HepG2 (cell line): ENCODE measurements at regions not wholly inside any gene's neighbourhood (a gene's known extent, or its start where the extent isn't known, plus 50 kb on each side); places are given as distances from the start of the nearest gene placed in this dataset.

ENCODE experiments used
- ATAD3A ChIP-seq: sonication (generic); formaldehyde crosslinking; IDR thresholded peaks from 2 replicates; pipeline ENCODE4 v1.4.0; 2020; ENCODE audit warnings: missing genetic modification reagents
- GABPA ChIP-seq, 2 experiments: IDR thresholded peaks; 2 replicates each; pipeline ENCODE4 v1.6.1; 2011 to 2016; ENCODE audit warnings: low read depth in 2 of 2, low read length in 1 of 2, missing biosample characterization in 1 of 2, missing genetic modification characterization in 1 of 2
- HDAC6 ChIP-seq: fragments of 200-600 bp; sonication (generic); IDR thresholded peaks from 2 replicates; pipeline ENCODE4 v1.7.0; 2017; ENCODE audit warnings: mild to moderate bottlenecking, antibody characterized with exemption, low read length, low read depth
- HNF4G ChIP-seq, 2 experiments: sonication (generic) in 1 of 2; formaldehyde crosslinking in 1 of 2; IDR thresholded peaks; 2 replicates each; pipeline versions ENCODE4 v1.4.0 to v1.6.1; 2011 to 2020; ENCODE audit warnings: borderline replicate concordance in 2 of 2, low read depth in 2 of 2, mild to moderate bottlenecking in 2 of 2, low read length in 1 of 2, missing genetic modification reagents in 1 of 2, moderate library complexity in 1 of 2
- PCBP1 ChIP-seq: fragments of 200-400 bp; formaldehyde crosslinking; IDR thresholded peaks from 2 replicates; pipeline ENCODE4 v1.6.1; 2017; ENCODE audit warnings: mild to moderate bottlenecking, low read depth, low read length, borderline replicate concordance
- RARA ChIP-seq: IDR thresholded peaks from 2 replicates; pipeline ENCODE4 v1.6.1; 2016; ENCODE audit warnings: missing genetic modification reagents, missing compliant biosample characterization
- RNF2 ChIP-seq: fragments of 450-650 bp; conservative IDR thresholded peaks from 2 replicates; pipeline ENCODE4 v1.6.1; 2016; ENCODE audit warnings: low read depth
- TBL1XR1 ChIP-seq: fragments of 150-350 bp; IDR thresholded peaks from 2 replicates; pipeline ENCODE4 v1.6.1; 2014; ENCODE audit warnings: borderline replicate concordance, low read length; ENCODE audit not compliant: partially characterized antibody
- TCF12 ChIP-seq, 2 experiments: fragments of 450-650 bp in 1 of 2; sonication (generic) in 1 of 2; formaldehyde crosslinking in 1 of 2; IDR thresholded peaks; 2 replicates each; pipeline versions ENCODE4 v1.6.1 to v1.8.0; 2017 to 2022; ENCODE audit warnings: antibody characterized with exemption in 1 of 2, mild to moderate bottlenecking in 1 of 2, missing genetic modification reagents in 1 of 2, moderate library complexity in 1 of 2
- ZNF225 ChIP-seq: sonication (generic); formaldehyde crosslinking; IDR thresholded peaks from 2 replicates; pipeline ENCODE4 v1.4.0; 2020; ENCODE audit warnings: mild to moderate bottlenecking, missing genetic modification reagents
- ZNF263 ChIP-seq: sonication (generic); formaldehyde crosslinking; IDR thresholded peaks from 2 replicates; pipeline ENCODE4 v1.4.0; 2020; ENCODE audit warnings: missing genetic modification reagents
- ZNF33B ChIP-seq: sonication (generic); formaldehyde crosslinking; IDR thresholded peaks from 2 replicates; pipeline ENCODE4 v1.5.1; 2020; ENCODE audit warnings: mild to moderate bottlenecking, missing genetic modification reagents
- ZNF350 ChIP-seq: sonication (generic); formaldehyde crosslinking; IDR thresholded peaks from 2 replicates; pipeline ENCODE4 v1.4.0; 2020; ENCODE audit warnings: mild to moderate bottlenecking, low read depth, missing genetic modification reagents, borderline replicate concordance
- ZNF432 ChIP-seq: sonication (generic); formaldehyde crosslinking; IDR thresholded peaks from 2 replicates; pipeline ENCODE4 v1.5.0; 2020; ENCODE audit warnings: missing genetic modification reagents, mild to moderate bottlenecking, borderline replicate concordance
- ZNF672 ChIP-seq: sonication (generic); formaldehyde crosslinking; IDR thresholded peaks from 2 replicates; pipeline ENCODE4 v1.8.1; 2022; ENCODE audit warnings: missing genetic modification reagents
- ZNF678 ChIP-seq: sonication (generic); formaldehyde crosslinking; IDR thresholded peaks from 2 replicates; pipeline ENCODE4 v1.4.0; 2020; ENCODE audit warnings: mild to moderate bottlenecking, missing genetic modification reagents
- ZSCAN9 ChIP-seq: IDR thresholded peaks from 2 replicates; pipeline ENCODE4 v1.6.1; 2016; ENCODE audit warnings: borderline replicate concordance
- TF ChIP-seq, protein P1 (sequence below), 2 experiments: sonication (generic) in 1 of 2; formaldehyde crosslinking in 1 of 2; IDR thresholded peaks; 2 replicates each; pipeline versions ENCODE4 v1.5.1 to v1.6.1; 2011 to 2020; ENCODE audit warnings: borderline replicate concordance in 1 of 2, low read depth in 1 of 2, low read length in 1 of 2, mild to moderate bottlenecking in 1 of 2, missing genetic modification reagents in 1 of 2, moderate library complexity in 1 of 2
- TF ChIP-seq, protein P2 (sequence below), 2 experiments: fragments of 450-650 bp in 1 of 2; sonication (generic) in 1 of 2; formaldehyde crosslinking; IDR thresholded peaks; 2 replicates each; pipeline versions ENCODE4 v1.5.0 to v1.8.0; 2020 to 2022; ENCODE audit warnings: mild to moderate bottlenecking in 1 of 2, missing genetic modification reagents in 1 of 2
- TF ChIP-seq, protein P3 (sequence below): sonication (generic); formaldehyde crosslinking; IDR thresholded peaks from 2 replicates; pipeline ENCODE4 v1.4.0; 2020; ENCODE audit warnings: mild to moderate bottlenecking, missing genetic modification reagents
- TF ChIP-seq, protein P4 (sequence below): sonication (generic); formaldehyde crosslinking; IDR thresholded peaks from 2 replicates; pipeline ENCODE4 v1.4.0; 2020; ENCODE audit warnings: mild to moderate bottlenecking, missing genetic modification reagents
- TF ChIP-seq, protein P5 (sequence below): sonication (generic); formaldehyde crosslinking; conservative IDR thresholded peaks from 2 replicates; pipeline ENCODE4 v1.8.0; 2022; ENCODE audit warnings: mild to moderate bottlenecking, moderate library complexity, missing genetic modification reagents

DNA sequence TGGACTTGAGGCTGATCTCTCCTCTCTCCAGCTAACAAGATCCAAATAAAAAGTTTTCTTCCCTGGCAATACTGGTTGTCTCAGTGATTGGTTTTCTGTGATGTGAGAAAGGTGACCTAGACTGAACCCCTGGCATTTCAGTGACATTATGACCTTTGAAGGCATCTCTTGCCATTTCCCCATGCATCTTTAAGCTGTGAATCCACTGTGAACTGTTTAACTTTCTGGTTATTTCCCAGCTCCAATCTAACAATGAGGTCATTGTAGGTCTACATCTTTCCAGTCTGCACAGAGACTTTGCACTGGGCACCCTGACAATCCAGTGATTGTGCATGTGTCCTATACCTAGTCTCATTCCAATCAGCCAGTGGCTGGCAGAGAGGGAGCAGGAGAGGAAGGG lies 155.9 kb upstream of the NUDT4 start (continued):
- TF ChIP-seq, protein P1, sequence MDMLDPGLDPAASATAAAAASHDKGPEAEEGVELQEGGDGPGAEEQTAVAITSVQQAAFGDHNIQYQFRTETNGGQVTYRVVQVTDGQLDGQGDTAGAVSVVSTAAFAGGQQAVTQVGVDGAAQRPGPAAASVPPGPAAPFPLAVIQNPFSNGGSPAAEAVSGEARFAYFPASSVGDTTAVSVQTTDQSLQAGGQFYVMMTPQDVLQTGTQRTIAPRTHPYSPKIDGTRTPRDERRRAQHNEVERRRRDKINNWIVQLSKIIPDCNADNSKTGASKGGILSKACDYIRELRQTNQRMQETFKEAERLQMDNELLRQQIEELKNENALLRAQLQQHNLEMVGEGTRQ (IDR thresholded peaks at IDR 0.05; ENCODE audit: low read depth, low read length) = no peak
- TF ChIP-seq, protein P1 (CRISPR knock-in tag; IDR thresholded peaks at IDR 0.05; ENCODE audit: borderline replicate concordance) = no peak
- TF ChIP-seq, protein P2, sequence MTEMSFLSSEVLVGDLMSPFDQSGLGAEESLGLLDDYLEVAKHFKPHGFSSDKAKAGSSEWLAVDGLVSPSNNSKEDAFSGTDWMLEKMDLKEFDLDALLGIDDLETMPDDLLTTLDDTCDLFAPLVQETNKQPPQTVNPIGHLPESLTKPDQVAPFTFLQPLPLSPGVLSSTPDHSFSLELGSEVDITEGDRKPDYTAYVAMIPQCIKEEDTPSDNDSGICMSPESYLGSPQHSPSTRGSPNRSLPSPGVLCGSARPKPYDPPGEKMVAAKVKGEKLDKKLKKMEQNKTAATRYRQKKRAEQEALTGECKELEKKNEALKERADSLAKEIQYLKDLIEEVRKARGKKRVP (CRISPR knock-in tag; IDR thresholded peaks at IDR 0.05) = no peak
- TF ChIP-seq RNF2 (no peak), HNF4G (IDR thresholded peaks at IDR 0.05; ENCODE audit: borderline replicate concordance, low read depth, low read length) (0 out of 2 replicates have a peak, but pooled peaks have one; percentile 41), HNF4G (CRISPR knock-in tag; IDR thresholded peaks at IDR 0.05; ENCODE audit: borderline replicate concordance, low read depth) (no peak), ZSCAN9 (CRISPR knock-in tag) (no peak), TCF12 (IDR thresholded peaks at IDR 0.05) (no peak), TCF12 (CRISPR knock-in tag; IDR thresholded peaks at IDR 0.05) (no peak), ZNF225 (CRISPR knock-in tag) (no peak), ZNF33B (no peak), RARA (CRISPR knock-in tag) (peak; percentile 78), GABPA (IDR thresholded peaks at IDR 0.05; ENCODE audit: low read depth, low read length) (no peak), GABPA (CRISPR knock-in tag; IDR thresholded peaks at IDR 0.05; ENCODE audit: low read depth) (no peak), ATAD3A (CRISPR knock-in tag) (no peak), ZNF263 (CRISPR knock-in tag) (no peak), ZNF350 (CRISPR knock-in tag) (no peak), PCBP1 (no peak), ZNF672 (CRISPR knock-in tag) (no peak), ZNF678 (CRISPR knock-in tag) (no peak), ZNF432 (CRISPR knock-in tag) (no peak), HDAC6 (no peak), TBL1XR1 (no peak)
- TF ChIP-seq, protein P3, sequence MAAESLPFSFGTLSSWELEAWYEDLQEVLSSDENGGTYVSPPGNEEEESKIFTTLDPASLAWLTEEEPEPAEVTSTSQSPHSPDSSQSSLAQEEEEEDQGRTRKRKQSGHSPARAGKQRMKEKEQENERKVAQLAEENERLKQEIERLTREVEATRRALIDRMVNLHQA = no peak
- TF ChIP-seq, protein P4, sequence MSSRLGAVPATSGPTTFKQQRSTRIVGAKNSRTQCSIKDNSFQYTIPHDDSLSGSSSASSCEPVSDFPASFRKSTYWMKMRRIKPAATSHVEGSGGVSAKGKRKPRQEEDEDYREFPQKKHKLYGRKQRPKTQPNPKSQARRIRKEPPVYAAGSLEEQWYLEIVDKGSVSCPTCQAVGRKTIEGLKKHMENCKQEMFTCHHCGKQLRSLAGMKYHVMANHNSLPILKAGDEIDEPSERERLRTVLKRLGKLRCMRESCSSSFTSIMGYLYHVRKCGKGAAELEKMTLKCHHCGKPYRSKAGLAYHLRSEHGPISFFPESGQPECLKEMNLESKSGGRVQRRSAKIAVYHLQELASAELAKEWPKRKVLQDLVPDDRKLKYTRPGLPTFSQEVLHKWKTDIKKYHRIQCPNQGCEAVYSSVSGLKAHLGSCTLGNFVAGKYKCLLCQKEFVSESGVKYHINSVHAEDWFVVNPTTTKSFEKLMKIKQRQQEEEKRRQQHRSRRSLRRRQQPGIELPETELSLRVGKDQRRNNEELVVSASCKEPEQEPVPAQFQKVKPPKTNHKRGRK (CRISPR knock-in tag) = no peak
- TF ChIP-seq, protein P5, sequence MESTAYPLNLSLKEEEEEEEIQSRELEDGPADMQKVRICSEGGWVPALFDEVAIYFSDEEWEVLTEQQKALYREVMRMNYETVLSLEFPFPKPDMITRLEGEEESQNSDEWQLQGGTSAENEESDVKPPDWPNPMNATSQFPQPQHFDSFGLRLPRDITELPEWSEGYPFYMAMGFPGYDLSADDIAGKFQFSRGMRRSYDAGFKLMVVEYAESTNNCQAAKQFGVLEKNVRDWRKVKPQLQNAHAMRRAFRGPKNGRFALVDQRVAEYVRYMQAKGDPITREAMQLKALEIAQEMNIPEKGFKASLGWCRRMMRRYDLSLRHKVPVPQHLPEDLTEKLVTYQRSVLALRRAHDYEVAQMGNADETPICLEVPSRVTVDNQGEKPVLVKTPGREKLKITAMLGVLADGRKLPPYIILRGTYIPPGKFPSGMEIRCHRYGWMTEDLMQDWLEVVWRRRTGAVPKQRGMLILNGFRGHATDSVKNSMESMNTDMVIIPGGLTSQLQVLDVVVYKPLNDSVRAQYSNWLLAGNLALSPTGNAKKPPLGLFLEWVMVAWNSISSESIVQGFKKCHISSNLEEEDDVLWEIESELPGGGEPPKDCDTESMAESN = no peak
